ENCODE measurements at regions not wholly inside any gene's neighbourhood (a gene's known extent, or its start where the extent isn't known, plus 50 kb on each side); places are given as distances from the start of the nearest gene placed in this dataset.

DNA sequence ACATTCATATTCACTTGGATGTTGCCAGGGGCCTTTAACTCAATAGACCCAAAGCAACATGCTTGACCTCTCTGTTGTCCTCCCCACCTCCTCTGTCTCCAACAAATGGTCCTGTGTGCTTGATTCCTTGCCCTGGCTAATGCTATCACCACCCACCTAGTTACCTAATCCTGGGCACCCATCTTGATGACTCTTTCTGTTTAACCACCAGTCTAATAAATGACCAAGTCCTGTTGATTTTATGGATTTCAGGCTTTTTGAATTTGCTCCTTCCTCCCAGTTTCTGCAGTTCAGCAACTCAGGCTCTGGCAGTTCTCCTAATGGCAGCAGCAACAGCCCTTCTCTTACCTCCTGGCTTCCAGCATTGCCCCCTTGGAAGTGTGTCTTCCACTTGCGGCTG lies 246.3 kb upstream of the KLF4 start:
- DNase-seq (ENCODE audit: low spot score) (no peak), ATAC-seq (ENCODE audit: low FRiP score) (no peak)
- TF ChIP-seq, protein P1, sequence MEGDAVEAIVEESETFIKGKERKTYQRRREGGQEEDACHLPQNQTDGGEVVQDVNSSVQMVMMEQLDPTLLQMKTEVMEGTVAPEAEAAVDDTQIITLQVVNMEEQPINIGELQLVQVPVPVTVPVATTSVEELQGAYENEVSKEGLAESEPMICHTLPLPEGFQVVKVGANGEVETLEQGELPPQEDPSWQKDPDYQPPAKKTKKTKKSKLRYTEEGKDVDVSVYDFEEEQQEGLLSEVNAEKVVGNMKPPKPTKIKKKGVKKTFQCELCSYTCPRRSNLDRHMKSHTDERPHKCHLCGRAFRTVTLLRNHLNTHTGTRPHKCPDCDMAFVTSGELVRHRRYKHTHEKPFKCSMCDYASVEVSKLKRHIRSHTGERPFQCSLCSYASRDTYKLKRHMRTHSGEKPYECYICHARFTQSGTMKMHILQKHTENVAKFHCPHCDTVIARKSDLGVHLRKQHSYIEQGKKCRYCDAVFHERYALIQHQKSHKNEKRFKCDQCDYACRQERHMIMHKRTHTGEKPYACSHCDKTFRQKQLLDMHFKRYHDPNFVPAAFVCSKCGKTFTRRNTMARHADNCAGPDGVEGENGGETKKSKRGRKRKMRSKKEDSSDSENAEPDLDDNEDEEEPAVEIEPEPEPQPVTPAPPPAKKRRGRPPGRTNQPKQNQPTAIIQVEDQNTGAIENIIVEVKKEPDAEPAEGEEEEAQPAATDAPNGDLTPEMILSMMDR (IDR thresholded peaks at IDR 0.05) = no peak

DNA sequence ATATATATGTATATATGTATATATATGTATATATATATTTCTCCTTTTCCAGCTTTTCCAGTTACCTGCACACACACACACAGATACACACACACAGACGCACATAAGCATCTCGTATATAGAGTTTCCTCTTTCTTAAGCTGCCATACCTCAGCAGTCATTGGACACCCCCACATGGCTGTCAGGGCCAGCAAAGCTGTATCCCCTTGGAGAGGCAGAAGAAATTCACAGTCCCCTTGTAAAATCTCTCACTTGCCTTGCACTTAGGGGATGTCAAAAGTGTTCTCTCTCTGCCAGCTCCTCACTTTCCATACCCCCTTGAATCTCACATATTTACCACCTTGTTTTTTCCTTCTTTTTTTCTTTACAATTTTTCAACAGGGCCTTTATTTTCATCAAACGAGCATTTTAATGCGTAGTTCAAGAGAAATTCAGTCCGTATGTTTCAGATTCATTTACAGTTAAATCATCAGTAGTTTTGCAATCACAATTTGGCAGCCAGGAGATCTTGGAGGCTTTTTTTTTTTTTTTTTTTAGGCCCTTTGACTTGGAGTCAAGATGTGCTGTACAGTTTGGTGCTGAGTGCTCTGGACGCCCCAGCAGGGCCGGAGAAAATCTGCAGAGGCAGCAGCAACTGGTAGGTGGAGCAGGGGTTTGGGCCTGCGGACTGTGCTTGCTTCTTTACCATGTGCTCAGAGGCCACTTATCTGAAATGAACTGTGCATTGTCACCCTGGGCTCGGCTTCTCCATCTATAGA lies 244.9 kb upstream of the KLF4 start:
- TF ChIP-seq, protein P1 (IDR thresholded peaks at IDR 0.05) = no peak
- DNase-seq (ENCODE audit: low spot score) = no peak
- ATAC-seq (ENCODE audit: low FRiP score) = no peak

DNA sequence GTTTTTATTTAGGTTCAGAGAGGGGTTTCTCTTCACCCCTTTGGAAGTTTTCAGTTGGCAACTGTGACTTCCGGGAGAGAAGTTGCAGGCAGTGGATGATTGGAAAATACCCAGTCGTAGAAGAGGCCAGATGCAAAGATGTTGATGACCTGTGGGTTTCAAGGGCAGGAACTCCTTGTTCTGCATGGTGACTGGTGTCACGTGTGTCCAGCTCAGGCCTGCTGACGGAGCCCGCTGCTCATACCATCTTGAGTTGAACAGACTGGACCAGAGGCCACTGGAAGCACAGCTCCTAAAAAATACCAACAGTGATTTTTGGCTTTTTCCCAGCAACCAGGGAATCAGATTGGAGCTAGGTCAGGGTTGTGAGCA lies 243.9 kb upstream of the KLF4 start:
- TF ChIP-seq, protein P1 (IDR thresholded peaks at IDR 0.05) = no peak
- DNase-seq (ENCODE audit: low spot score) = no peak
- ATAC-seq (ENCODE audit: low FRiP score) = peak; percentile 52

DNA sequence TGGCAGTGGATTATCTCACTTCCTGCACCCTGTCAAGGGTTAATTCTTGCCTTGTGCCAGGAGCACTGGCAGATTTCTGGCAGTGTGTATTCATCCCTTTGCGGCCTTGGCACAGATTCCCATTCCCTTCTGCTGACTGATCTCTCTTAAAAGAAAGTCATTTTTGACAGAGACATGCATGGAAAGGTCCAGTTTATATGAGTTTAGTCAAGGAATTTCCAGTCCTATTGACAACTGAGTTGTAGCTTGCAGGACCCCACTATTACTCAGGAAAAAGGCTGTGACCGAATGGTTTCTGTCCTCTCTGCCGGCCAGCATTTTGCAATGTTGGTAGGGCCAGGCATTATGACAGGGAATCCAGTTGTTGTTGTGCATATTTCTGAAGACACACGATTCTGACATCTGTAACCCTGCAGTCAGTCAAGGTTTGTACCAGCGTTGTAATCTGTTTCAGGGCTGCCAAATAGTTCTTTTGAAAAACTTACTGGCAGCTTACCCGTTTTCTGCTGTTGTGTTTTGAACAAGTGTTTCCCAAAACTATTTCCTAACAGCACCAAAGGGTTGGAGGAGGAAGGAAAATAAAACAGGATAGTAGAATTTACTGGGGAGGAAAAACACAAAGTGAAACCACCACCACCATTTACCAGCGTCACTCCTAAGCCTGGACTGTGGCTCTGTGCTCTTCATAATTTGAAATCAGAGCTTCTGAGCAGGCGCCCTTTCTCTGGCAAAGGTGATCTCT lies 243.4 kb upstream of the KLF4 start:
- TF ChIP-seq, protein P1 (IDR thresholded peaks at IDR 0.05) = no peak
- DNase-seq (ENCODE audit: low spot score) = no peak
- peak; percentile 67 for ATAC-seq (ENCODE audit: low FRiP score)

DNA sequence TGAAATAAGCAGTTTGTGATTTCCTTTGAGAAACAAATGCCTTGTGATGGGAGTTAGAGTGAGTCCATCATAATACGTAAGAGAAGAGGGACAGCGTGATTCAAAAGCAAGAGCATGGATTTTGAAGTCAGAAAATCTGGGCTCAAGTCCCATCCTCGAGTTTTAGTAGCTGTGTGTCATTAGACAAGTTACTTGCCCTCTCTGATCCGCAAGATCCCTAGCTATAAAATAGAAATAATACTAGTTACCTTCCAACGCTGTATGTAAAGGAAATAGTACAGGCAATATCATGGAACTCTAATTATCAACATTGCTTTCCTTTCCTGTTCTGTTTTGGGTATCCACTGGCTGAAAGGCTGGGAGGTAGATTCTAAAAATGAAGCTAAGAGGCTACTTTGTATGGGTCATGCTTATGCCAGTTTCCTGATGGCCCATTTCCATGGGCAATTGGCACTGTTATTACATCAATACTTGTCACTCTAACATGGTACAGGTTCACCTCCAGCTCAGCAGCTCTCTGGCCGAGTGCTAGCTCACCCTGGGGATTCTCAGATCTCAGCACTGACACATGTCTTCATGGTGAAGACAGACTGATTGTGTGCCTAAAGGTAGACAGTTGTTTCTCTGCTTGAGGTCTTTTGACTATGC lies 241.7 kb upstream of the KLF4 start:
- DNase-seq (ENCODE audit: low spot score) = no peak
- TF ChIP-seq, protein P1 (IDR thresholded peaks at IDR 0.05) = no peak
- ATAC-seq (ENCODE audit: low FRiP score) = no peak

DNA sequence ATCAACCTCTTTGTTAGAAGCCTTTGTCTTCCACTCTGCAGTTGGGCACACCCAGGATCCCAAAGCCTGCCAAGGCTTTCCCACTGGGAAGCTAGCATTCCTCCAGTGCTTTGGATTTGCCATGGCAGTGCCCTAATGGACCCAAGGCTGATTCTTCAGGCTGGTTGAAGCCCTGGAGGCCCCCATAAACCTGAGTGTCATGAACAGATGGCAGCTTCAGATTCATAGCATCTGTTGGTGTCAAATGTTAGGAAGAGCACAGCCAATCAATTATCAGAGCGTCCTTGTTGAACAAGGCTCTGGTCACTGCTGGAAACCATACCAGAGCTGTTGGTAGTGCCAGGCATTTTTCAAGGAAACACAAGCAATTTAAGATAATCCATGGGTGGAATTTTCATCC lies 241.1 kb upstream of the KLF4 start:
- DNase-seq (ENCODE audit: low spot score) = no peak
- no peak for ATAC-seq (ENCODE audit: low FRiP score)
- TF ChIP-seq, protein P1 (IDR thresholded peaks at IDR 0.05) = no peak
